Esophagus squamous epithelium (tissue), 5 donors: ENCODE measurements at regions not wholly inside any gene's neighbourhood (a gene's known extent, or its start where the extent isn't known, plus 50 kb on each side); places are given as distances from the start of the nearest gene placed in this dataset.

ENCODE experiments used
- DNase-seq: peaks from one replicate; lab custom pipeline; 2025; lab: John Stamatoyannopoulos, UW
- H3K27ac ChIP-seq, 4 donors: fragments of 200-600 bp; sonication (generic); one replicate each; pipeline ENCODE4 v1.5.1; 2016 to 2019; ENCODE audit warnings: mild to moderate bottlenecking in 1 of 4
- H3K27me3 ChIP-seq, 4 donors: fragments of 200-600 bp; sonication (generic); 1 replicate in 3 of 4; 2 replicates in 1 of 4; pipeline versions ENCODE4 v1.5.1 to v1.6.0; 2017 to 2021; ENCODE audit warnings: antibody characterized with exemption in 1 of 4
- H3K36me3 ChIP-seq, 3 donors: fragments of 200-600 bp; sonication (generic); one replicate each; pipeline ENCODE4 v1.5.1; 2016 to 2019
- H3K4me1 ChIP-seq, 3 donors: fragments of 200-600 bp; sonication (generic); one replicate each; pipeline ENCODE4 v1.5.1; 2017 to 2019
- H3K4me3 ChIP-seq, 4 donors: fragments of 200-600 bp; sonication (generic); 1 replicate in 3 of 4; 2 replicates in 1 of 4; pipeline ENCODE4 v1.5.1; 2016 to 2019; ENCODE audit warnings: mild to moderate bottlenecking in 2 of 4, moderate library complexity in 1 of 4
- H3K9me3 ChIP-seq, 3 donors: fragments of 200-600 bp; sonication (generic); one replicate each; pipeline ENCODE4 v1.5.1; 2016 to 2019
- POLR2A ChIP-seq, 4 donors: fragments of 450-650 bp; IDR thresholded peaks; one replicate each; pipeline ENCODE4 v1.6.1; 2017; ENCODE audit warnings: antibody characterized with exemption in 4 of 4, mild to moderate bottlenecking in 4 of 4, moderate library complexity in 3 of 4
- WGBS, 2 donors: methylation state at CpG; one replicate each; pipeline ENCODE4 v1.1.5; 2018; 5-methylcytosine and 5-hydroxymethylcytosine counted together
- intact Hi-C: fragments of 100-400 bp; cut with DNase I; formaldehyde crosslinking; loops from one replicate; pipeline ENCODE4 v1.15.0; 2022
- TF ChIP-seq, protein P1 (sequence below), 6 experiments: fragments of 450-650 bp in 4 of 6; fragments of 200-600 bp in 2 of 6; sonication (generic) in 2 of 6; IDR thresholded peaks; one replicate each; pipeline ENCODE4 v1.5.1; 2016 to 2019; ENCODE audit warnings: antibody characterized with exemption in 6 of 6, mild to moderate bottlenecking in 4 of 6, moderate library complexity in 4 of 6
- donor health status: DM: yes; HTN: yes; CAD: no.

DNA sequence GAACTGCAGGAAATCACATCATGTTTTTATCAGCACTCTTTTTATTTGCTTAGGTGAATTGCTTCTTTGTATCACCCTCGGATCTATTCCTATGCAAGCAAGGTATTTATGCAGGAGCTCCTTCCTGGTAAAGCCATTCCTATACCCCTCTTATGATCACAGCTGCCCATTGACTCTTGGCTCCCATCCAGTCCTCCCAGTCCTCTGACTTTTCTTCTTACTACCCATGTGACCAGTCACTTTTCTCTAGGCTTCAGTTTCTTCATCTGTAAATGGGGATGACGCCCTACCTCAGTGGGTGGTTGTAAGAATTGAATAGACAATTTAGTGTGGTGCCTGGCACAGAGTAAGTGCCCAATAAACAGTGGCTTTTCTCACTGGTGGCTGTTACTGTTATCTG lies 144.9 kb downstream of the FHIP1A start:
- no peak for TF ChIP-seq POLR2A (IDR thresholded peaks at IDR 0.05)
- TF ChIP-seq, protein P1, sequence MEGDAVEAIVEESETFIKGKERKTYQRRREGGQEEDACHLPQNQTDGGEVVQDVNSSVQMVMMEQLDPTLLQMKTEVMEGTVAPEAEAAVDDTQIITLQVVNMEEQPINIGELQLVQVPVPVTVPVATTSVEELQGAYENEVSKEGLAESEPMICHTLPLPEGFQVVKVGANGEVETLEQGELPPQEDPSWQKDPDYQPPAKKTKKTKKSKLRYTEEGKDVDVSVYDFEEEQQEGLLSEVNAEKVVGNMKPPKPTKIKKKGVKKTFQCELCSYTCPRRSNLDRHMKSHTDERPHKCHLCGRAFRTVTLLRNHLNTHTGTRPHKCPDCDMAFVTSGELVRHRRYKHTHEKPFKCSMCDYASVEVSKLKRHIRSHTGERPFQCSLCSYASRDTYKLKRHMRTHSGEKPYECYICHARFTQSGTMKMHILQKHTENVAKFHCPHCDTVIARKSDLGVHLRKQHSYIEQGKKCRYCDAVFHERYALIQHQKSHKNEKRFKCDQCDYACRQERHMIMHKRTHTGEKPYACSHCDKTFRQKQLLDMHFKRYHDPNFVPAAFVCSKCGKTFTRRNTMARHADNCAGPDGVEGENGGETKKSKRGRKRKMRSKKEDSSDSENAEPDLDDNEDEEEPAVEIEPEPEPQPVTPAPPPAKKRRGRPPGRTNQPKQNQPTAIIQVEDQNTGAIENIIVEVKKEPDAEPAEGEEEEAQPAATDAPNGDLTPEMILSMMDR (IDR thresholded peaks at IDR 0.05): no peak
- DNase-seq: no peak
- Histone ChIP-seq H3K27me3 (no peaks in the 10 kb centered on the region), H3K27ac (no peak overlapping the region), H3K9me3 (peaks cover 0 to 15% (median 7%) of the 10 kb centered on the region in 3 donors), H3K4me1 (no peaks in the 10 kb centered on the region), H3K4me3 (no peak overlapping the region), H3K36me3 (peaks cover 0 to 2% (median 0%) of the 10 kb centered on the region in 3 donors)
- 55 to 59% methylated on average over 2 of the region's 2 CpGs for WGBS, 2 donors
- intact Hi-C loops: no loop called here

GRCh38 chr4:151555151-151555945 lies 146.4 kb downstream of the FHIP1A start:
- no peaks in the 10 kb centered on the region for H3K27me3 ChIP-seq
- intact Hi-C loops: no loop called here
- no peaks in the 10 kb centered on the region for H3K36me3 ChIP-seq
- no peak overlapping the region for H3K27ac ChIP-seq
- no peak for DNase-seq
- H3K4me3 ChIP-seq: no peak overlapping the region
- H3K4me1 ChIP-seq: no peaks in the 10 kb centered on the region
- WGBS, 2 donors: 14 to 20% methylated on average over 1 of the region's 1 CpG
- no peak for TF ChIP-seq POLR2A (IDR thresholded peaks at IDR 0.05)
- TF ChIP-seq, protein P1 (IDR thresholded peaks at IDR 0.05): no peak
- peaks cover 0 to 6% (median 4%) of the 10 kb centered on the region in 3 donors for H3K9me3 ChIP-seq

- intact Hi-C loops: no loop called here
- H3K9me3 ChIP-seq: no peaks in the 10 kb centered on the region
- H3K27ac ChIP-seq: no peak overlapping the region
- WGBS, 2 donors: 84 to 89% methylated on average over 3 of the region's 3 CpGs
- no peak for TF ChIP-seq POLR2A (IDR thresholded peaks at IDR 0.05)
- TF ChIP-seq, protein P1 (IDR thresholded peaks at IDR 0.05): no peak
- no peak for DNase-seq
- no peak overlapping the region for H3K4me3 ChIP-seq
- no peaks in the 10 kb centered on the region for H3K36me3 ChIP-seq
- H3K4me1 ChIP-seq: no peaks in the 10 kb centered on the region
- H3K27me3 ChIP-seq: no peaks in the 10 kb centered on the region
Measured at GRCh38 chr4:151558496-151559113, 149.6 kb downstream of the FHIP1A start.

DNA sequence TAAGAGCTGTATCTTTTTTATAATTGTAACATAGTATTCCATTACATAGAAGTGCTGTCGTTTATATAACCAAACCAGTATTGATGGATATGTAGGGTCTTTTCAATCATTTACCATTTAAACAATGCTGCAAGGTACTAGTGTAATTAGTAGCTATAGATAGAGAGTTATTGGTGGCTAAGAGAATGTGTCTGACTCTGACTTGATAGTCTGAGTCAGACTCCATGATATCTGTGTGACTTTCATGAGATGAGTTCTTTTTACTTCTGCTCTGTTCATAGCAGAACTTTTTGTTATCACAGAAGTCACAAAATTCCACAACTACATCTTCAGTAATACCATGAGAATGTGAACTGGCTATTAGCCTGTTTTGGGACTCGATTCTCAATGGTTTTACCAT lies 150.6 kb downstream of the FHIP1A start:
- Histone ChIP-seq H3K4me3 (no peak overlapping the region), H3K4me1 (no peaks in the 10 kb centered on the region), H3K27ac (no peak overlapping the region), H3K9me3 (no peaks in the 10 kb centered on the region), H3K36me3 (no peaks in the 10 kb centered on the region), H3K27me3 (no peaks in the 10 kb centered on the region)
- intact Hi-C loops: no loop called here
- TF ChIP-seq, protein P1 (IDR thresholded peaks at IDR 0.05): no peak
- no peak for TF ChIP-seq POLR2A (IDR thresholded peaks at IDR 0.05)
- 73 to 79% methylated on average over 2 of the region's 2 CpGs for WGBS, 2 donors
- DNase-seq: no peak

DNA sequence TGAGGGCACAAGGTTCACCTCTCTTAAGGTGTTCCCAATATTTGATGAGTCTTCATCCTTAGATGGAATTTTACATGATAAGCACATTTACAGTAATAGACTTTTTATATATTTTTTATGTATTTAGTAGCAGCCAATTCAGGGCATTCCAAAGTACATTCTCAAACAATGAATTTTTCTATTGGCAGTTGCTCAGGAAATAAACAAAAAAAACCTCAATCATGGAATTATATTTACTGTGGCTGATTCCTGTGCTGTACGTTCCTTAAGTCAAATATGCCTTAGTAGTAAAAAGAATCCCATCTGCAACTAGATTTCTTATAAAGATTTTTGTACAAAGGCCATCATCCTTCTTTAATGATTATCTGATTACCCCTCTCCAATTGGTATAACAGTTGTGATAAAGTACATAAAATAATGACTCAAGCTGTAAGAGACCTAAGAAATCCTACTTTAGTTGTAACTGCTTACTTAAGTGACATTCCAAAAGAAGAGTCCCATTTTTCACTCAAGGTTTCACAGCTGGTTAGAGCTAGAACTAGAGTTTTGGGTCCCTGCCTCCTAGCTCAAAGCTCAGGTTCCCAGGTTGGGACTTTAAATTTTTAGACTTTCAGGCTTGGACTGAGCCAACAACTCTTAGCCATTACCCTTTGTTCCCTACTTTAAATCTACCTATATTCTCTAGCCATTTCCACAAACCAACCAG lies 152.7 kb downstream of the FHIP1A start:
- WGBS, 2 donors: 44 to 67% methylated on average over 1 of the region's 1 CpG
- H3K9me3 ChIP-seq: no peaks in the 10 kb centered on the region
- H3K4me1 ChIP-seq: no peaks in the 10 kb centered on the region
- H3K27ac ChIP-seq: no peak overlapping the region
- H3K36me3 ChIP-seq: no peaks in the 10 kb centered on the region
- TF ChIP-seq, protein P1 (IDR thresholded peaks at IDR 0.05): no peak
- no peak for TF ChIP-seq POLR2A (IDR thresholded peaks at IDR 0.05)
- no peak overlapping the region for H3K4me3 ChIP-seq
- no peak for DNase-seq
- intact Hi-C loops: no loop called here
- no peaks in the 10 kb centered on the region for H3K27me3 ChIP-seq
